Inferior parietal cortex (tissue), 1 donor: ENCODE measurements at regions not wholly inside any gene's neighbourhood (a gene's known extent, or its start where the extent isn't known, plus 50 kb on each side); places are given as distances from the start of the nearest gene placed in this dataset.

ENCODE experiments used
- DNase-seq: peaks from one replicate; pipeline ENCODE4 v3.0.0-alpha.2; 2016; ENCODE audit errors: extremely low spot score

DNA sequence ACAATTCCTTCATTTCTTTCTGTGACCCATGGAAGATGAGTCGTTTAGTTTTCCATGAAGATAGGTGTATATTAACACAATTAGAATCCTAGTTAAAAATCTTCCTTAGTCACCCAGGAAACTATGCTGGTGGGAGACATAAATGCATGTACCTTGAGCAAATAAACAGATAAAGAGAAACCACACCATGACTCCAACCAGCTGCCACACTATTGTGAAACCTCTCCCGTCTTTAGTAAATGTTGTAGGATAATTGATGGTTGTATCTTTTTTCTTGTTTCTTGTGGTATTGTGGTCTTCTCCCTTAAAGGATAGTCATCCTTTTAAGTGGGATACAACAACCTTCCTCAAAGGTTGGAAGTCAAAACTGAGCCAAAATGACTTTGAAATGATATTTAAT, 103.8 kb upstream of the LEF1 start:
- DNase-seq, result no peak

DNA sequence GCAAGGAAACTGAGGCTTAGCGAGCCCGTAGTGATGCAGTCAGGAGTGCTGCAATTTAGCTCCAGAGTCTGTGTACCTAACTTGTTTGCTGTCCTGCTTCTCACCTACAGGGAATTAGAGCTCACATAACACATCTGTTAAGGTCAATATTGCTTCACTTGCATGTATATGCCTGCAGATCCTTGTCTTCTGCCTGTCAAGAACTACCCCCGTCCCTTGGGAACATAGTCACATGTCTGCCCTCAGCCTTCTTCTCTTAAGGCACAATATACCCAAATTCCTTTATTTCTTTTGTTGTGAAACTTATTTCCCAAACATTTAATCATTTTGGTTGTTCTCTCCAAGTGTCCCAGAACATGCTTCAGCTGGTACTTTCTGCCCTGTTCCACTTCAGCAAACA, 103.3 kb upstream of the LEF1 start:
- no peak for DNase-seq

DNA sequence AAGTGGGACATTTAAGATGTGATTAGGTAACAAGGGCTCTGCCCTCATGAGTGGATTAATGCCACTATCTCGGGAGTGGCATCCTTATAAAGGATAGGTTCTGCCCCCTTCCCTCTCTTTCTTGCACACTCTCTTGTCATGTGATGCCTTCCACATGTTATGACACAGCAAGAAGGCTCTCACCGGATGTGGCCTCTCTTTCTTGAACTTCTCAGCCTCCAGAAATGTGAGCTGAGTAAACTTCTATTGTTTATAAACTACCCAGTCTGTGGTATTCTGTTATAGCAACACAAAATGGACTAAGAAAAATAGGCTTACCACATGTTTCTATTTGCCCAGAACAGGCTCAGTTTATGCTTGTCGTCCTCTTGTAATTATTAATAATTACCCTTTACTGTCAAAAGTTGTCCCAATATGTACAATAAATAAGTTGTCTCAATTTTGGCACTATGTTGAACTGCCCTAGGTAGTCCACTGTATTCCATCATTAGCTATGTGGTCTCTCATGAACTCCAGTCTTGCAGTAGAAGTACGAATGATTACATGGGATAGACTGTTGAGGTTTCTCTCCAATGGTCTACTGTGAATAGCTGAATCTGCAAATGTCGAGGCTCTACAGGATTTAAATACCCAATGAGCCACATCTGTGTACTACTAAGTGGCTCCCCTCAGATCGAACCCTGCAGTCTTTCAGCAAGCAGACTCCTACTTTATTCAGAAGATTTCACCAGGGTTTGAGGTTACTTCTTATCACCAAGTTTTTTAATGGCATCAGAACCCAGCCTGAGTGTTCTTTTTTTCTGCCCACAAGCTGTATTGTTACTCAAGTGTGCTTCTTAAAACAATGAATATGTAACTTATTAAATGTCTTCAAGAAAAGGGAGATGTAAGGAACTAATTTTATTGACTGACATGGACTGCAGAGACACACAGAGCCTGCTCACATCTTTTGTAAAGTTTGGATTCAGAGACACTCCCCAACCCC, 102.0 kb upstream of the LEF1 start:
- no peak for DNase-seq

DNA sequence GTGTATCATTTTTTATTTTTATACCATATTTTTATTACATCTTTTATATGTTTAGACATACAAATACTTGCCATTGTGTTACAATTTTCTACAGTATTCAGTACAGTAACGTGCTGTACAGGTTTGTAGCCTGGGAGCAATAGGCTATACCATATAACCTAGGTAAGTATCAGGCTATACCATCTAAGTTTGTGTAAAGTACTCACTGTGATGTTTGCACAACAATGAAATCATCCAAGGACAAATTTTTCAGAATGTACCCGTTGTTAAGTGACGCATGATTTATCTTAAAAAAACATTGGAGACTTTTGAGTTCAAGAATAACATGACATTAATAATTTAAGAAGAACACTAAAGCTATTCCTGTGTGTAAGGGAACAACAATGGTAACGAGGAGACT, 96.0 kb upstream of the LEF1 start:
- DNase-seq, result no peak

DNA sequence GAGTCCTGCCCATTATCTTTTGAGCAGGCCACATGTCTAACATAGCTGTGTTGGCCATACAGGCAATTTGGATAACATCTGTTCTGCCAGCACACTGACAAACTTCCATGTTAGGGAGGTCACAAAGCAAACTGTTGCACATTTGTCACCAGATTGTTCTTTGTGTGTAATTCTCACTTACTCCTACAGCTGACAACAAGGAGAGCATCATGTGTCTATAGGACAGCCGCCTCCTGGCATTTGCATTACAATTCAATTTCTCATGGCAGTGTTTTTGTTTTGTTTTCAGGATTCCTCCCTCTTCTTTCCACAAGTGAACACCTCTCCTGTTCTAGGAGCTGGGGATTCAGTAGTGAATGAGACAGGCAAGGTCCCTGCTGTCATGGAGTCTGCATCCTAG, 94.3 kb upstream of the LEF1 start:
- DNase-seq, result no peak

DNA sequence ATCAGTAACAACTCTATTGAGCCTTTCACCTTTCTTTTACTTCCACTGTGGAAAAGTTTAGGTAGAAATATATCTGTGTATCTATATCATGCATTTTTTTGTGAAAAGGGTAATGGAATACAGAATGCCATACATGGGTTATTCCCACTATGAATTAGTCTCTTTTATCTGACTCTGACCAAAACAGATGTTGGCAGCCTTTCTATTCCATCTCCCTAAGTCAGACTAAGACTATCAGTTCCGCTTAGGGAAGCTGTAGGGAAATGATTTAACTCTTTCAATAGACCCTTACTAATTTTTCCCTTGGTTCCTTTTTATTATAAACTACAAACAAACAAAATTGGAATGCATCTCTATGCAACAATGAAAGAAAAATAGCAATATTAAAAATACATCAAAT, 92.3 kb upstream of the LEF1 start:
- no peak for DNase-seq

DNA sequence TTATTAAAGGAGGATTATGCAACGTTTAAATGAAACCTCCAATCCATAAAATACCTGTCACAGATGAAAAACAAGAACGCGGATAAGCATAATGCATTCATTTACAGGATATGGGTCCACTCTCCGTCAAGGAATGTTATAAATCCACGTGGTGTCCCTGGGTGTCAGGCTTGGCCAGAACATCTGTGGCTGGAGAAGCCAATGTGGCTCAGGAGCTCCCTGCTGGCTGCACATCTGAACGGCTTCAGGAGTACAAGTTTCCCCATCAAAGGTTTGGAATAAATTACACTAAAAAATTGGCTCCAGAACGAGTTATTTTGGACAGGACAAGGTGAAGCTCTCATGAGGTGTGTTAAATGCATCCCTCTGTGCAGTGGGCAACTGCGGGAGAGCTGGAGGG, 87.8 kb upstream of the LEF1 start:
- no peak for DNase-seq

DNA sequence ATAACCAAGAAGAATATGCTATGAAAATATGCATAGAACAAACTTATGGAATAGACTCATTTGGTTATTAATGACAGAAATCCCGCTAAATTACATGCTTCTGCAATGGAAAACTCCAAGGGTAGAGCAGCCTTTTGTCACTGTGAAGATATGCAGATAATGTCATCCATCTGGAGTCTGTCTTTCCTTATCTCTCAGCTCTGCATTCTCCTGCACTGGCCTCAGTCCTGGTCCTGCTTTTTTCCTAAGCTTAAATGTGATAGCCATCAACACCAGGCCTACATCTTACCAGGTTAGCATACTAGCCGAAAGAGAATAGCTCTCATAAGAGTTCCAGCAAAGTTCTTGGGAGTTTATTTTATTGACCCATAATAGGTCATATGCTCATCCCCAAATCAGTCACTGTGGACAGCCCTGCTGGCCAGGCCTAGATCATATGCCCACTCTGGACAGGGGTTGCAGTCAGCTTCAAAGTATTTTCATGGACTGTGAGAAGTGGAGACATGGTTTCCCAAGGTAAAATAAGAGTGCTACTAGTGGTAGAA, 86.5 kb upstream of the LEF1 start:
- DNase-seq, result no peak

DNA sequence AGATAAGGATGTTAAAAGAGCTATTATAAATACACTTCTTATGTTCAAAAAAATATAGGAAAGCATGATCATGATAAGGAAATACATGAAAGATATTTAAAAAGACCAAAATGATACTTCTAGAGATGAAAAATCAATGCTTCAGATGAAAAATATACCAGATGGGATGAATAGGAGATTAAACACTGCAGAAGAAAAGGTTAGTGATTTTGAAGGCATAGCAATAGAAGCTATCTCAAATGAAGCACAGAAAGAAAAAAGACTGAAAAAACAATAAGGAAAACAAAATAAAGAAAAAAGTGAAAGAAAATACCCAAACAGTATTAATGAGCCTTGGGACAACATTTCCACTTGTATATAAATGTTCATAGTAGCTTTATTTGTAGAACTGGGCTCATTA, 80.7 kb upstream of the LEF1 start:
- DNase-seq, result no peak

DNA sequence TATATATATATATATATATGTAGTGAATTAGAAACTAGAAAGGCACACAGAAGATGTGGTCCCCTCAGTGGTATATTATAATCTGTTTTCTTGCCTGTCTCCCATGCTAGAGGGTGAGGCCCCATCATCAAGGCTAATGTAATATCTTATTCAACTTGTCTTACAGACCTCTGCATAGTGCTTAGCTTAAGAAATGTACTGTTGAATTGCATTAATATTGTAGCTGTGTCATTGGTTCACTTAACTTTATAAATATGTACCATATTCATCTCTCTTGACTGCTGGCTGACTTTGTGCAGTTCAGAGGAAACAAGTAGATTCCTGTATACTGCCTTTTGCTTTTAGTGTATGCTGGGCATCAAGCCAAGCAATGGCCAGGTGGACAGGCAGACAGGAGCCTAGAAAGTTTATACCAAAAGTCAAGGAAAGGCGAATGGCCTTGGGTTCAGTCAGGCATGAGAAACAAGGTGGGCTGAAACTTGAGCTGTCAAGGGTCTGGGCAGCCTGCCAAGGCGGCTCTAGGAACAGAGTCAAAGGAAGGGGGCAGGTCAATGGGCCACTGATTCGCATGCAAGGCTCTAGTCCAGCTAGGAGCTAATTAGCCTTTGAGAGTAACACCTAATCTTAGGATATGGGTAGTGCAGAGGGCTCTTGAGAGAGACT, 78.8 kb upstream of the LEF1 start:
- no peak for DNase-seq

DNA sequence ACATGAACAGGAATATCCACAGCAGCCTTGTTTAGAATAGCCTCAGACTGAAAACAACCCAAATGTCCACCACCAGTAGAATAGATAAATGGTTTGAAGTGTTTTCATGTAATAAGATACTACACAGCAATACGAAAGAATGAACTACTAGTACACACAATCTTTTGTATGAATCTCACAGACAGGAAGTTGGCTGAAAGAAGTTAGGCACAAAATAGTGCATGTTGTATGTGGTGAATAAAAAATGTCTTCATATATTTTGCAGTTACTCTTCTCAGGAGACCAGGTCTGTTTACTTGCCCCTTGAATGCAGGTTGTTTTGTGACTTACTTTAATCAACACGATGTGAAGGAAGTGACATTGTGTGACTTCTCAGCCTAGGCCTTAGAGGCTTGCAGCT, 75.9 kb upstream of the LEF1 start:
- DNase-seq, result no peak

DNA sequence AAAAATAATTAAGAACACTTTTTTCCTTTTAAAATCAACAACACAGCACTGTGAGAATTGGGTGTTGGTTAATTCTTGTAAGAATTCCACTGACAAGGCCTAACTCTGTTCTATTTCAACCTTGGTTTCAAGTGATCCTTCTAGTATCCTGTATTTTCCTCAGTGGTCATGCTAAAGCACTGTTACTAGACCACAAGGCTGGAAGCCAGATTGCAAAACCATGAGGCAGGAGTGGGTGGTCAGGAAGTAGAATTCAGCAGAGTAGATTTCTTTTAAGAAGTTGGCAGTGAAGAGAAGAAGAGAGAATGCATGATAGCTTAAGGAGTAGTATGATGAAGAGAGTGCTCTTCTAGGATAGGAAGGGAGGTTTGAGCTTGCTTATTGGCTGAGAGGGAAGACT, 71.6 kb upstream of the LEF1 start:
- DNase-seq, result no peak

DNA sequence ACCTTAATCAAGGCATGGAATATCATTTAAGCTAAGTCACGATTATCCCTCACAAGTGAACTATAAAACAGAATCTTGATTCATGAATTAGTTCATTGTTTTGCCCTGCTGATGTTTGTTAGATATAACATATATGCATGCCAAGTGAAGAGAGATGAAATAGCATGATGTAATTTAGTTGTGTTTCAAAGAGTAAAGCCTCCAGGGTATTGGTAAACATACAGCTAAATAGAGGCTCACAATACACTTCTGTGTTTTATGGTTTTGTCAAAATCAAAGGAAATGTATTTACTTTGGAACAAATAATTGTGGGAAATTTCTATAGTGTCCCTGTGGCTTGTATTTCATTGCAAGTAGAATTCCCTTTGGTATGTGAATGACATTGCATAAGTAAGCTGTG, 69.0 kb upstream of the LEF1 start:
- no peak for DNase-seq

DNA sequence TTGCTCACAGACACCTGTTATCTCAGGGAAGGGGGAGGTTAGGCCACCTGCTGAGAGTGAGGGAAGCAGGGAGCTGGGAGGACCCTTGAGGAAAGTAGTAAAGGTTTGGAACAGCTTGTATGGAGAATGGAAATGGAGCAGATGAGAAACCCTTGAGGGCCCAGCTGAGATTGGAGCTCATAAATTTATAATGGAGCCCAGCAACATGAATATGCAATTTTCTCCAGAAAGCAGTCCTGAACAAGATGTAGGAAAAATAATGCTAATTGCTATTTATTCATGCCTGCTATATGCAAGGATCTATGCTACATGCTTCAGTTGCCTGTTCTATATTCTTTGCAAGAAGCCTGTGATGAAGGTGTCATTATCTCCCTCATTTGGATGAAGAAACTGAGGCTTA, 67.5 kb upstream of the LEF1 start:
- no peak for DNase-seq

DNA sequence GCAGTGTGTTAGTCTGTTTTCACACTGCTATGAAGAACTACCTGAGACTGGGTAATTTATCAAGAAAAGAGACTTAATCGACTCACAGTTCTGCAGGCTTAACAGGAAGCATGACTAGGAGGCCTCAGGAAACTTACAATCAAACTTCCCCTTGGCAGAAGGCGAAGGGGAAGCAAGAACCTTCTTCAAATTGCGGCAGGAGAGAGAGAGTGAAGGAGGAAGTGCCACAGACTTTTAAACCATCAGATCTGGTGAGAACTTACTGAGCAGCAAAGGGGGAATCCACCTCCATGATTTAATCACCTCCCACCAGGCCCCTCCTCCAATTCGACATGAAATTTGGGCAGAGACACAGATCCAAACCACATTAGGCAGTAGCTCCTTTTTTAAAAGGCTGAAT, 59.2 kb upstream of the LEF1 start:
- no peak for DNase-seq

DNA sequence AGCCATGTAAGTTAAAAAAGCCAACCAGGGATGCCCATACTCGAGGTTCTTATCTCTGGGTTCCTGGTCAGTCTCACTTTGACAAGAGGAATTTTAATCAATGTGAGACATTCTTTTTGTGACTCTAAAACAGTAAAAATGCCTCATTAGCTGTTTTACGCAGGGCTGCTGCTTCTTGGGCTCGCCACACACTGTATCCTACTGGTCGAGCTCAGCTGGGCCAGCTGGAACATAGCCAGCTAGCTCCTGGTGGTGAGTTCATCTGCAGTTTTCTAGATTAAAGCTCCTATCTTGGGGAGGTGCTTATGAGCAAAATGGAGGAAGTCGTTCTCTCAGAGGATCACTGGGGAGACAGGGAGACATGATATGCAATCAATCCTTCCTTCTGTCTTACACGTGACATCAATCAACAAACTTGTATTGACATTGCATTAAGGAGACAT, 55.9 kb upstream of the LEF1 start:
- DNase-seq, result peak; percentile 13

DNA sequence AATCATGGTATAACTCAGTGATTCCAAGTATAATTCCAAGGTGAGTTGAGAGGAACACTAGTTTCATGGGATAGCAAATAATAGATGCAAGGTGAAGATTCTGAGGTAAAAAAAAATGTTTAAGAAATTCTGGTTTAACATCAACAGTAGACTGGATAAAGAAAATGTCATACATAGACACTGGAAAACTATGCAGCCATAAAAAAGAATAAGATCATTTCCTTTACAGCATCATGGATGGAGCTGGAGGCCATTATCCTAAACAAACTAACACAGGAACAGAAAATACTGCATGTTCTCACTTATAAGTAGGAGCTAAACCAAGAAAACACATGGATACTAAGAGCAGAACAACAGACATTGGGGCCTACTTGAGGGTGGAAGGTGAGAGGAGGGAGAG, 54.6 kb upstream of the LEF1 start:
- DNase-seq, result no peak

DNA sequence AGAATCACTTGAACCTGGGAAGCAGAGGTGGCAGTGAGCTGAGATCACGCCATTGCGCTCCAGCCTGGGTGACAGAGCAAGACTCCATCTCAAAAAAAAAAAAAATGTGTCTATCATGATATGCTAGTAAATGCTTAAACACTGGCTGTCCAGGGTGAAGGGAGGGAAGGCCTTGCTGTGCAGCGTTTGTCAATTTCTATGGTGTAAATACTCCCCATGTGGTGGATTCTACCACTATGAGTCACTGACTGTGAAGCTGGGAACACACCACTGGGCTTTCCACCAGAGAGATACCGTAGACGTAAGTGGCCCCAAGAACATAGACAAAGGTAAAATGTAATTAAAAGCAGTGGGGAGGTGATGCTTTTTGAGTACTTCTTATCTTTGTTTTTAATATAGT, 51.3 kb upstream of the LEF1 start:
- no peak for DNase-seq
